ENCODE measurements at regions not wholly inside any gene's neighbourhood (a gene's known extent, or its start where the extent isn't known, plus 50 kb on each side); places are given as distances from the start of the nearest gene placed in this dataset.

- no peaks in the 10 kb centered on the region for H3K9me3 ChIP-seq (ENCODE audit: control insufficient read depth, insufficient read depth, low read length)
- H3K9ac ChIP-seq (ENCODE audit: low read depth, low read length): no peak overlapping the region
- peaks cover 7% of the 10 kb centered on the region; the same call in 1 of the 2 replicates for H3K4me1 ChIP-seq (ENCODE audit: insufficient read depth, low read length)
- no peaks in the 10 kb centered on the region for H3K36me3 ChIP-seq (ENCODE audit: insufficient read depth, low read length)
Measured at GRCh38 chr1:101165532-101165931, 71.3 kb upstream of the S1PR1 start.

- no peaks in the 10 kb centered on the region for H3K9me3 ChIP-seq (ENCODE audit: control insufficient read depth, insufficient read depth, low read length)
- H3K9ac ChIP-seq (ENCODE audit: low read depth, low read length): no peak overlapping the region
- peaks cover 7% of the 10 kb centered on the region; the same call in 1 of the 2 replicates for H3K4me1 ChIP-seq (ENCODE audit: insufficient read depth, low read length)
- no peaks in the 10 kb centered on the region for H3K36me3 ChIP-seq (ENCODE audit: insufficient read depth, low read length)
Measured at GRCh38 chr1:101164776-101165175, 72.0 kb upstream of the S1PR1 start.

- no peak overlapping the region for H3K9ac ChIP-seq (ENCODE audit: low read depth, low read length)
- no peaks in the 10 kb centered on the region for H3K36me3 ChIP-seq (ENCODE audit: insufficient read depth, low read length)
- peaks cover 7% of the 10 kb centered on the region; the same call in 1 of the 2 replicates for H3K4me1 ChIP-seq (ENCODE audit: insufficient read depth, low read length)
- no peaks in the 10 kb centered on the region for H3K9me3 ChIP-seq (ENCODE audit: control insufficient read depth, insufficient read depth, low read length)
Measured at GRCh38 chr1:101162736-101163735, 73.8 kb upstream of the S1PR1 start.

GRCh38 chr1:101162300-101162699 lies 74.5 kb upstream of the S1PR1 start:
- peaks cover 7% of the 10 kb centered on the region; the same call in 1 of the 2 replicates for H3K4me1 ChIP-seq (ENCODE audit: insufficient read depth, low read length)
- no peak overlapping the region for H3K9ac ChIP-seq (ENCODE audit: low read depth, low read length)
- no peaks in the 10 kb centered on the region for H3K36me3 ChIP-seq (ENCODE audit: insufficient read depth, low read length)
- H3K9me3 ChIP-seq (ENCODE audit: control insufficient read depth, insufficient read depth, low read length): no peaks in the 10 kb centered on the region

GRCh38 chr1:101161619-101162018 lies 75.2 kb upstream of the S1PR1 start:
- Histone ChIP-seq H3K9me3 (ENCODE audit: control insufficient read depth, insufficient read depth, low read length) (no peaks in the 10 kb centered on the region), H3K36me3 (ENCODE audit: insufficient read depth, low read length) (no peaks in the 10 kb centered on the region), H3K4me1 (ENCODE audit: insufficient read depth, low read length) (peaks cover 6% of the 10 kb centered on the region; the same call in 1 of the 2 replicates), H3K9ac (ENCODE audit: low read depth, low read length) (no peak overlapping the region)

- no peaks in the 10 kb centered on the region for H3K9me3 ChIP-seq (ENCODE audit: control insufficient read depth, insufficient read depth, low read length)
- H3K9ac ChIP-seq (ENCODE audit: low read depth, low read length): no peak overlapping the region
- H3K4me1 ChIP-seq (ENCODE audit: insufficient read depth, low read length): no peaks in the 10 kb centered on the region
- no peaks in the 10 kb centered on the region for H3K36me3 ChIP-seq (ENCODE audit: insufficient read depth, low read length)
Measured at GRCh38 chr1:101158424-101158823, 78.4 kb upstream of the S1PR1 start.

GRCh38 chr1:101154547-101154946 lies 82.3 kb upstream of the S1PR1 start:
- no peaks in the 10 kb centered on the region for H3K9me3 ChIP-seq (ENCODE audit: control insufficient read depth, insufficient read depth, low read length)
- no peak overlapping the region for H3K9ac ChIP-seq (ENCODE audit: low read depth, low read length)
- H3K36me3 ChIP-seq (ENCODE audit: insufficient read depth, low read length): no peaks in the 10 kb centered on the region
- H3K4me1 ChIP-seq (ENCODE audit: insufficient read depth, low read length): no peaks in the 10 kb centered on the region

GRCh38 chr1:101153692-101154091 lies 83.1 kb upstream of the S1PR1 start:
- Histone ChIP-seq H3K9ac (ENCODE audit: low read depth, low read length) (no peak overlapping the region), H3K4me1 (ENCODE audit: insufficient read depth, low read length) (no peaks in the 10 kb centered on the region), H3K9me3 (ENCODE audit: control insufficient read depth, insufficient read depth, low read length) (no peaks in the 10 kb centered on the region), H3K36me3 (ENCODE audit: insufficient read depth, low read length) (no peaks in the 10 kb centered on the region)

GRCh38 chr1:101152633-101153032 lies 84.2 kb upstream of the S1PR1 start:
- Histone ChIP-seq H3K9ac (ENCODE audit: low read depth, low read length) (no peak overlapping the region), H3K9me3 (ENCODE audit: control insufficient read depth, insufficient read depth, low read length) (no peaks in the 10 kb centered on the region), H3K4me1 (ENCODE audit: insufficient read depth, low read length) (no peaks in the 10 kb centered on the region), H3K36me3 (ENCODE audit: insufficient read depth, low read length) (no peaks in the 10 kb centered on the region)

GRCh38 chr1:101151286-101151685 lies 85.5 kb upstream of the S1PR1 start:
- Histone ChIP-seq H3K4me1 (ENCODE audit: insufficient read depth, low read length) (no peaks in the 10 kb centered on the region), H3K9ac (ENCODE audit: low read depth, low read length) (no peak overlapping the region), H3K9me3 (ENCODE audit: control insufficient read depth, insufficient read depth, low read length) (no peaks in the 10 kb centered on the region), H3K36me3 (ENCODE audit: insufficient read depth, low read length) (no peaks in the 10 kb centered on the region)

GRCh38 chr1:101150670-101151069 lies 86.1 kb upstream of the S1PR1 start:
- Histone ChIP-seq H3K9ac (ENCODE audit: low read depth, low read length) (no peak overlapping the region), H3K36me3 (ENCODE audit: insufficient read depth, low read length) (no peaks in the 10 kb centered on the region), H3K9me3 (ENCODE audit: control insufficient read depth, insufficient read depth, low read length) (no peaks in the 10 kb centered on the region), H3K4me1 (ENCODE audit: insufficient read depth, low read length) (no peaks in the 10 kb centered on the region)

GRCh38 chr1:101150266-101150665 lies 86.6 kb upstream of the S1PR1 start:
- Histone ChIP-seq H3K36me3 (ENCODE audit: insufficient read depth, low read length) (no peaks in the 10 kb centered on the region), H3K9me3 (ENCODE audit: control insufficient read depth, insufficient read depth, low read length) (no peaks in the 10 kb centered on the region), H3K4me1 (ENCODE audit: insufficient read depth, low read length) (no peaks in the 10 kb centered on the region), H3K9ac (ENCODE audit: low read depth, low read length) (no peak overlapping the region)

GRCh38 chr1:101148980-101149379 lies 87.8 kb upstream of the S1PR1 start:
- H3K9ac ChIP-seq (ENCODE audit: low read depth, low read length): no peak overlapping the region
- H3K9me3 ChIP-seq (ENCODE audit: control insufficient read depth, insufficient read depth, low read length): no peaks in the 10 kb centered on the region
- H3K4me1 ChIP-seq (ENCODE audit: insufficient read depth, low read length): no peaks in the 10 kb centered on the region
- no peaks in the 10 kb centered on the region for H3K36me3 ChIP-seq (ENCODE audit: insufficient read depth, low read length)

- Histone ChIP-seq H3K9ac (ENCODE audit: low read depth, low read length) (no peak overlapping the region), H3K9me3 (ENCODE audit: control insufficient read depth, insufficient read depth, low read length) (no peaks in the 10 kb centered on the region), H3K36me3 (ENCODE audit: insufficient read depth, low read length) (no peaks in the 10 kb centered on the region), H3K4me1 (ENCODE audit: insufficient read depth, low read length) (no peaks in the 10 kb centered on the region)
Measured at GRCh38 chr1:101147381-101147780, 89.4 kb upstream of the S1PR1 start.

GRCh38 chr1:101145449-101145820 lies 91.4 kb upstream of the S1PR1 start:
- H3K4me1 ChIP-seq (ENCODE audit: insufficient read depth, low read length): no peaks in the 10 kb centered on the region
- no peak overlapping the region for H3K9ac ChIP-seq (ENCODE audit: low read depth, low read length)
- no peaks in the 10 kb centered on the region for H3K36me3 ChIP-seq (ENCODE audit: insufficient read depth, low read length)
- no peaks in the 10 kb centered on the region for H3K9me3 ChIP-seq (ENCODE audit: control insufficient read depth, insufficient read depth, low read length)

Measured in ES-I3 (cell line).